ENCODE measurements at regions not wholly inside any gene's neighbourhood (a gene's known extent, or its start where the extent isn't known, plus 50 kb on each side); places are given as distances from the start of the nearest gene placed in this dataset.
A peak's percentile ranks its signal among the peaks of the same experiment; 100 is the strongest.

GRCh38 chr2:8054070-8054469 is 627.8 kb upstream of the ID2 start:
- DNase-seq (ENCODE audit: insufficient read length, low spot score) (no peak), FAIRE-seq (no peak)
- TF ChIP-seq POLR2AphosphoS5 (IDR thresholded peaks at IDR 0.05; ENCODE audit: low read depth, low read length): no peak
- no peak for TF ChIP-seq POU2F2 (IDR thresholded peaks at IDR 0.05; ENCODE audit: low read depth, low read length)
- no peak for TF ChIP-seq PAX5 (IDR thresholded peaks at IDR 0.05; ENCODE audit: insufficient read depth, low read length, severe bottlenecking)
- TF ChIP-seq POLR2A (IDR thresholded peaks at IDR 0.05; ENCODE audit: low read depth, low read length): no peak
- no peak for TF ChIP-seq SPI1 (IDR thresholded peaks at IDR 0.05; ENCODE audit: low read depth, low read length)
- TF ChIP-seq TAF1 (IDR thresholded peaks at IDR 0.05; ENCODE audit: low read depth, low read length): no peak

GRCh38 chr2:8058652-8059051 is 623.2 kb upstream of the ID2 start:
- FAIRE-seq (peak; percentile 47), DNase-seq (ENCODE audit: insufficient read length, low spot score) (no peak)

GRCh38 chr2:8059255-8059654 is 622.6 kb upstream of the ID2 start:
- no peak for FAIRE-seq
- no peak for TF ChIP-seq POLR2A (IDR thresholded peaks at IDR 0.05; ENCODE audit: low read depth, low read length)
- no peak for DNase-seq (ENCODE audit: insufficient read length, low spot score)

More at GRCh38 chr2:8058652-8059051, 623.2 kb upstream of the ID2 start:
- TF ChIP-seq POLR2A (IDR thresholded peaks at IDR 0.05; ENCODE audit: low read depth, low read length) (no peak), POU2F2 (IDR thresholded peaks at IDR 0.05; ENCODE audit: low read depth, low read length) (no peak), SPI1 (IDR thresholded peaks at IDR 0.05; ENCODE audit: low read depth, low read length) (peak; percentile 94), TAF1 (IDR thresholded peaks at IDR 0.05; ENCODE audit: low read depth, low read length) (no peak), POLR2AphosphoS5 (IDR thresholded peaks at IDR 0.05; ENCODE audit: low read depth, low read length) (no peak)

GRCh38 chr2:8059794-8060193 is 622.1 kb upstream of the ID2 start:
- TF ChIP-seq SPI1 (IDR thresholded peaks at IDR 0.05; ENCODE audit: low read depth, low read length) (no peak), POLR2AphosphoS5 (IDR thresholded peaks at IDR 0.05; ENCODE audit: low read depth, low read length) (no peak), PAX5 (IDR thresholded peaks at IDR 0.05; ENCODE audit: insufficient read depth, low read length, severe bottlenecking) (no peak)
- DNase-seq (ENCODE audit: insufficient read length, low spot score): no peak
- no peak for FAIRE-seq

- FAIRE-seq (no peak), DNase-seq (ENCODE audit: insufficient read length, low spot score) (no peak)
- TF ChIP-seq POLR2A (IDR thresholded peaks at IDR 0.05; ENCODE audit: low read depth, low read length): no peak
- no peak for TF ChIP-seq PAX5 (IDR thresholded peaks at IDR 0.05; ENCODE audit: insufficient read depth, low read length, severe bottlenecking)
- no peak for TF ChIP-seq POLR2AphosphoS5 (IDR thresholded peaks at IDR 0.05; ENCODE audit: low read depth, low read length)
- TF ChIP-seq POU2F2 (IDR thresholded peaks at IDR 0.05; ENCODE audit: low read depth, low read length): no peak
- no peak for TF ChIP-seq SPI1 (IDR thresholded peaks at IDR 0.05; ENCODE audit: low read depth, low read length)
- no peak for TF ChIP-seq TAF1 (IDR thresholded peaks at IDR 0.05; ENCODE audit: low read depth, low read length)
Observed at GRCh38 chr2:8061219-8061618, 620.6 kb upstream of the ID2 start.

- DNase-seq (ENCODE audit: insufficient read length, low spot score) (no peak), FAIRE-seq (no peak)
- TF ChIP-seq POLR2AphosphoS5 (IDR thresholded peaks at IDR 0.05; ENCODE audit: low read depth, low read length) (no peak), POU2F2 (IDR thresholded peaks at IDR 0.05; ENCODE audit: low read depth, low read length) (no peak), PAX5 (IDR thresholded peaks at IDR 0.05; ENCODE audit: insufficient read depth, low read length, severe bottlenecking) (no peak), POLR2A (IDR thresholded peaks at IDR 0.05; ENCODE audit: low read depth, low read length) (no peak), TAF1 (IDR thresholded peaks at IDR 0.05; ENCODE audit: low read depth, low read length) (no peak), SPI1 (IDR thresholded peaks at IDR 0.05; ENCODE audit: low read depth, low read length) (no peak)
Observed at GRCh38 chr2:8064603-8065002, 617.3 kb upstream of the ID2 start.

GRCh38 chr2:8065191-8065590 is 616.7 kb upstream of the ID2 start:
- TF ChIP-seq POLR2A (IDR thresholded peaks at IDR 0.05; ENCODE audit: low read depth, low read length) (no peak), POU2F2 (IDR thresholded peaks at IDR 0.05; ENCODE audit: low read depth, low read length) (no peak), TAF1 (IDR thresholded peaks at IDR 0.05; ENCODE audit: low read depth, low read length) (no peak), PAX5 (IDR thresholded peaks at IDR 0.05; ENCODE audit: insufficient read depth, low read length, severe bottlenecking) (no peak), SPI1 (IDR thresholded peaks at IDR 0.05; ENCODE audit: low read depth, low read length) (no peak)
- FAIRE-seq: no peak
- DNase-seq (ENCODE audit: insufficient read length, low spot score): no peak

GRCh38 chr2:8067784-8068336 is 614.0 kb upstream of the ID2 start:
- FAIRE-seq (no peak), DNase-seq (ENCODE audit: insufficient read length, low spot score) (no peak)
- no peak for TF ChIP-seq TAF1 (IDR thresholded peaks at IDR 0.05; ENCODE audit: low read depth, low read length)
- no peak for TF ChIP-seq SPI1 (IDR thresholded peaks at IDR 0.05; ENCODE audit: low read depth, low read length)
- TF ChIP-seq PAX5 (IDR thresholded peaks at IDR 0.05; ENCODE audit: insufficient read depth, low read length, severe bottlenecking): no peak
- no peak for TF ChIP-seq POU2F2 (IDR thresholded peaks at IDR 0.05; ENCODE audit: low read depth, low read length)
- TF ChIP-seq POLR2A (IDR thresholded peaks at IDR 0.05; ENCODE audit: low read depth, low read length): no peak
- no peak for TF ChIP-seq POLR2AphosphoS5 (IDR thresholded peaks at IDR 0.05; ENCODE audit: low read depth, low read length)

- TF ChIP-seq SPI1 (IDR thresholded peaks at IDR 0.05; ENCODE audit: low read depth, low read length): no peak
- TF ChIP-seq TAF1 (IDR thresholded peaks at IDR 0.05; ENCODE audit: low read depth, low read length): no peak
- TF ChIP-seq POLR2AphosphoS5 (IDR thresholded peaks at IDR 0.05; ENCODE audit: low read depth, low read length): no peak
- no peak for FAIRE-seq
- DNase-seq (ENCODE audit: insufficient read length, low spot score): no peak
Observed at GRCh38 chr2:8072907-8073306, 608.9 kb upstream of the ID2 start.

GRCh38 chr2:8073916-8074315 is 607.9 kb upstream of the ID2 start:
- no peak for DNase-seq (ENCODE audit: insufficient read length, low spot score)
- TF ChIP-seq POLR2AphosphoS5 (IDR thresholded peaks at IDR 0.05; ENCODE audit: low read depth, low read length) (no peak), TAF1 (IDR thresholded peaks at IDR 0.05; ENCODE audit: low read depth, low read length) (no peak), POLR2A (IDR thresholded peaks at IDR 0.05; ENCODE audit: low read depth, low read length) (no peak), PAX5 (IDR thresholded peaks at IDR 0.05; ENCODE audit: insufficient read depth, low read length, severe bottlenecking) (no peak), POU2F2 (IDR thresholded peaks at IDR 0.05; ENCODE audit: low read depth, low read length) (no peak), SPI1 (IDR thresholded peaks at IDR 0.05; ENCODE audit: low read depth, low read length) (no peak)
- FAIRE-seq: no peak

Measured in GM12891 (cell line).